ES-I3 (cell line): ENCODE measurements at regions not wholly inside any gene's neighbourhood (a gene's known extent, or its start where the extent isn't known, plus 50 kb on each side); places are given as distances from the start of the nearest gene placed in this dataset.
"Not testable (repeated sequence)": the region's sequence is repeated elsewhere in the genome, so short reads cannot be mapped to it uniquely, and the experiment has no call there.

Experiments used
- H3K36me3 ChIP-seq: 2 replicates; pipeline ENCODE4 v1.6.1; 2013; ENCODE audit warnings: mild to moderate bottlenecking, low read length, control low read depth, moderate library complexity; ENCODE audit not compliant: insufficient read depth
- H3K4me1 ChIP-seq: 2 replicates; pipeline ENCODE4 v1.6.1; 2013; ENCODE audit warnings: mild to moderate bottlenecking, control low read depth, low read length; ENCODE audit not compliant: insufficient read depth
- H3K9ac ChIP-seq: 2 replicates; pipeline ENCODE4 v1.6.1; 2013; ENCODE audit warnings: low read depth, mild to moderate bottlenecking, low read length, moderate library complexity
- H3K9me3 ChIP-seq: 2 replicates; pipeline ENCODE4 v1.6.1; 2013; ENCODE audit warnings: mild to moderate bottlenecking, low read length, moderate library complexity; ENCODE audit not compliant: control insufficient read depth, insufficient read depth

GRCh38 chr12:85600841-85601240 is 235.4 kb downstream of the RASSF9 start:
- Histone ChIP-seq H3K9ac (no peak overlapping the region), H3K9me3 (no peaks in the 10 kb centered on the region; the same call in 1 of the 2 replicates), H3K36me3 (no peaks in the 10 kb centered on the region), H3K4me1 (no peaks in the 10 kb centered on the region)

- Histone ChIP-seq H3K36me3 (no peaks in the 10 kb centered on the region), H3K4me1 (no peaks in the 10 kb centered on the region), H3K9ac (no peak overlapping the region), H3K9me3 (no peaks in the 10 kb centered on the region)
These were observed 232.7 kb downstream of the RASSF9 start for GRCh38 chr12:85603556-85603955.

- Histone ChIP-seq H3K4me1 (no peaks in the 10 kb centered on the region), H3K9ac (no peak overlapping the region), H3K9me3 (no peaks in the 10 kb centered on the region), H3K36me3 (no peaks in the 10 kb centered on the region)
These were observed 229.8 kb downstream of the RASSF9 start for GRCh38 chr12:85606455-85606854.

GRCh38 chr12:85609778-85610177 is 226.4 kb downstream of the RASSF9 start:
- H3K4me1 ChIP-seq = no peaks in the 10 kb centered on the region
- H3K36me3 ChIP-seq = no peaks in the 10 kb centered on the region
- H3K9me3 ChIP-seq = no peaks in the 10 kb centered on the region
- H3K9ac ChIP-seq = no peak overlapping the region

GRCh38 chr12:85610194-85610593 is 226.0 kb downstream of the RASSF9 start:
- no peak overlapping the region for H3K9ac ChIP-seq
- no peaks in the 10 kb centered on the region for H3K36me3 ChIP-seq
- no peaks in the 10 kb centered on the region for H3K4me1 ChIP-seq
- H3K9me3 ChIP-seq = no peaks in the 10 kb centered on the region

GRCh38 chr12:85616201-85616600 is 220.0 kb downstream of the RASSF9 start:
- H3K36me3 ChIP-seq = no peaks in the 10 kb centered on the region
- no peaks in the 10 kb centered on the region for H3K9me3 ChIP-seq
- no peaks in the 10 kb centered on the region for H3K4me1 ChIP-seq
- no peak overlapping the region for H3K9ac ChIP-seq

GRCh38 chr12:85617307-85618091 is 218.7 kb downstream of the RASSF9 start:
- no peak overlapping the region for H3K9ac ChIP-seq
- H3K36me3 ChIP-seq = no peaks in the 10 kb centered on the region
- no peaks in the 10 kb centered on the region for H3K4me1 ChIP-seq
- H3K9me3 ChIP-seq = no peaks in the 10 kb centered on the region

GRCh38 chr12:85621041-85621440 is 215.2 kb downstream of the RASSF9 start:
- Histone ChIP-seq H3K36me3 (no peaks in the 10 kb centered on the region), H3K9me3 (no peaks in the 10 kb centered on the region), H3K9ac (no peak overlapping the region), H3K4me1 (no peaks in the 10 kb centered on the region)

GRCh38 chr12:85623763-85624162 is 212.4 kb downstream of the RASSF9 start:
- Histone ChIP-seq H3K9me3 (no peaks in the 10 kb centered on the region), H3K9ac (no peak overlapping the region), H3K36me3 (no peaks in the 10 kb centered on the region), H3K4me1 (0 out of 2 replicates have a peak, but pooled peaks cover 2% of the 10 kb centered on the region)

GRCh38 chr12:85625467-85625866 is 210.7 kb downstream of the RASSF9 start:
- no peak overlapping the region for H3K9ac ChIP-seq
- H3K9me3 ChIP-seq = no peaks in the 10 kb centered on the region
- H3K36me3 ChIP-seq = no peaks in the 10 kb centered on the region
- H3K4me1 ChIP-seq = 0 out of 2 replicates have a peak, but pooled peaks cover 2% of the 10 kb centered on the region

GRCh38 chr12:85626001-85626783 is 210.0 kb downstream of the RASSF9 start:
- H3K36me3 ChIP-seq = no peaks in the 10 kb centered on the region
- no peak overlapping the region for H3K9ac ChIP-seq
- 0 out of 2 replicates have a peak, but pooled peaks cover 2% of the 10 kb centered on the region for H3K4me1 ChIP-seq
- no peaks in the 10 kb centered on the region for H3K9me3 ChIP-seq

GRCh38 chr12:85626784-85627171 is 209.4 kb downstream of the RASSF9 start:
- Histone ChIP-seq H3K9ac (no peak overlapping the region), H3K36me3 (no peaks in the 10 kb centered on the region), H3K4me1 (0 out of 2 replicates have a peak, but pooled peaks cover 2% of the 10 kb centered on the region), H3K9me3 (no peaks in the 10 kb centered on the region)

GRCh38 chr12:85627584-85627983 is 208.6 kb downstream of the RASSF9 start:
- no peak overlapping the region for H3K9ac ChIP-seq
- H3K36me3 ChIP-seq = no peaks in the 10 kb centered on the region
- no peaks in the 10 kb centered on the region for H3K9me3 ChIP-seq
- H3K4me1 ChIP-seq = 0 out of 2 replicates have a peak, but pooled peaks cover 2% of the 10 kb centered on the region

GRCh38 chr12:85628562-85628961 is 207.6 kb downstream of the RASSF9 start:
- not testable (repeated sequence) for H3K36me3 ChIP-seq, H3K9ac ChIP-seq, H3K4me1 ChIP-seq, H3K9me3 ChIP-seq

GRCh38 chr12:85630851-85631250 is 205.4 kb downstream of the RASSF9 start:
- Histone ChIP-seq H3K36me3 (no peaks in the 10 kb centered on the region), H3K9ac (no peak overlapping the region), H3K9me3 (no peaks in the 10 kb centered on the region), H3K4me1 (0 out of 2 replicates have a peak, but pooled peaks cover 2% of the 10 kb centered on the region)
